Tibial nerve (tissue), 4 donors: ENCODE measurements at regions not wholly inside any gene's neighbourhood (a gene's known extent, or its start where the extent isn't known, plus 50 kb on each side); places are given as distances from the start of the nearest gene placed in this dataset.

Experiments used
- DNase-seq, 2 donors: peaks; one replicate each; pipeline ENCODE4 v3.0.0-alpha.2; 2019; ENCODE audit warnings: low spot score in 2 of 2
- H3K27ac ChIP-seq, 4 donors: fragments of 200-600 bp; sonication (generic) in 3 of 4; one replicate each; pipeline ENCODE4 v1.5.1; 2017 to 2019; ENCODE audit warnings: mild to moderate bottlenecking in 1 of 4
- H3K27me3 ChIP-seq, 2 donors: fragments of 200-600 bp; sonication (generic) in 1 of 2; one replicate each; pipeline versions ENCODE4 v1.5.1 to v1.6.0; 2017 to 2019
- H3K36me3 ChIP-seq, 3 donors: fragments of 200-600 bp; sonication (generic); one replicate each; pipeline ENCODE4 v1.5.1; 2018 to 2019
- H3K4me1 ChIP-seq, 4 donors: fragments of 200-600 bp; sonication (generic) in 3 of 4; one replicate each; pipeline ENCODE4 v1.5.1; 2017 to 2019
- H3K4me3 ChIP-seq, 4 donors: fragments of 200-600 bp; sonication (generic) in 3 of 4; one replicate each; pipeline ENCODE4 v1.5.1; 2017 to 2019; ENCODE audit warnings: mild to moderate bottlenecking in 1 of 4, moderate library complexity in 1 of 4
- H3K9me3 ChIP-seq, 4 donors: fragments of 200-600 bp; sonication (generic) in 3 of 4; one replicate each; pipeline ENCODE4 v1.5.1; 2017 to 2019
- EP300 ChIP-seq, 2 donors: sonication (generic); formaldehyde crosslinking; IDR thresholded peaks; one replicate each; pipeline ENCODE4 v1.6.1; 2017; ENCODE audit warnings: antibody characterized with exemption in 2 of 2, mild to moderate bottlenecking in 1 of 2
- POLR2A ChIP-seq, 2 donors: fragments of 450-650 bp; IDR thresholded peaks; one replicate each; pipeline ENCODE4 v1.6.1; 2017; ENCODE audit warnings: antibody characterized with exemption in 2 of 2, mild to moderate bottlenecking in 2 of 2, moderate library complexity in 2 of 2
- WGBS, 2 donors: methylation state at CpG; one replicate each; pipeline ENCODE4 v1.1.5; 2018; 5-methylcytosine and 5-hydroxymethylcytosine counted together
- TF ChIP-seq, protein P1 (sequence below), 5 experiments: fragments of 200-600 bp in 3 of 5; fragments of 450-650 bp in 2 of 5; sonication (generic) in 3 of 5; IDR thresholded peaks; one replicate each; pipeline ENCODE4 v1.5.1; 2016 to 2019; ENCODE audit warnings: antibody characterized with exemption in 5 of 5, mild to moderate bottlenecking in 3 of 5, moderate library complexity in 2 of 5

DNA sequence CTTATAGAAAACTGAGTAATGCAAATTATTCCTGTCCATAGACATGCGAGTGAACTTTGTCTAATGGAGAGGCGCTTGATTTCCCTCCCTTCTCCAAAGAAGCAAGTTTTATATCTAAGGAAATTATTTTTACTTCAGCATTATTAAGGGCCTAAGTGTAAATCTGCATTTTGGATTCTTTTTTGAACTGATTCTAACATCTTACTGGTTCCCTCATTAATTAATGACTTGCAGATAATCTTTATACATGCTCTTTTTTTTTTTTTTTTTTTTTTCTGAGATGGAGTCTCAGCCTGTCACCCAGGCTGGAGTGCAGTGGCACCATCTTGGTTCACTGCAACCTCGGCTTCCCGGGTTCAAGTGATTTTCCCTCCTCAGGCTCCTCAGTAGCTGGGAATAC lies 209.5 kb downstream of the TLE4 start:
- TF ChIP-seq EP300 (IDR thresholded peaks at IDR 0.05) (no peak), POLR2A (IDR thresholded peaks at IDR 0.05) (no peak)
- TF ChIP-seq, protein P1, sequence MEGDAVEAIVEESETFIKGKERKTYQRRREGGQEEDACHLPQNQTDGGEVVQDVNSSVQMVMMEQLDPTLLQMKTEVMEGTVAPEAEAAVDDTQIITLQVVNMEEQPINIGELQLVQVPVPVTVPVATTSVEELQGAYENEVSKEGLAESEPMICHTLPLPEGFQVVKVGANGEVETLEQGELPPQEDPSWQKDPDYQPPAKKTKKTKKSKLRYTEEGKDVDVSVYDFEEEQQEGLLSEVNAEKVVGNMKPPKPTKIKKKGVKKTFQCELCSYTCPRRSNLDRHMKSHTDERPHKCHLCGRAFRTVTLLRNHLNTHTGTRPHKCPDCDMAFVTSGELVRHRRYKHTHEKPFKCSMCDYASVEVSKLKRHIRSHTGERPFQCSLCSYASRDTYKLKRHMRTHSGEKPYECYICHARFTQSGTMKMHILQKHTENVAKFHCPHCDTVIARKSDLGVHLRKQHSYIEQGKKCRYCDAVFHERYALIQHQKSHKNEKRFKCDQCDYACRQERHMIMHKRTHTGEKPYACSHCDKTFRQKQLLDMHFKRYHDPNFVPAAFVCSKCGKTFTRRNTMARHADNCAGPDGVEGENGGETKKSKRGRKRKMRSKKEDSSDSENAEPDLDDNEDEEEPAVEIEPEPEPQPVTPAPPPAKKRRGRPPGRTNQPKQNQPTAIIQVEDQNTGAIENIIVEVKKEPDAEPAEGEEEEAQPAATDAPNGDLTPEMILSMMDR (IDR thresholded peaks at IDR 0.05): no peak
- DNase-seq: no peak
- Histone ChIP-seq H3K9me3 (no peaks in the 10 kb centered on the region), H3K27ac (no peak overlapping the region), H3K27me3 (no peaks in the 10 kb centered on the region), H3K4me1 (no peaks in the 10 kb centered on the region), H3K4me3 (no peak overlapping the region), H3K36me3 (no peaks in the 10 kb centered on the region)
- WGBS, 2 donors: 94 to 97% methylated on average over 4 of the region's 4 CpGs

DNA sequence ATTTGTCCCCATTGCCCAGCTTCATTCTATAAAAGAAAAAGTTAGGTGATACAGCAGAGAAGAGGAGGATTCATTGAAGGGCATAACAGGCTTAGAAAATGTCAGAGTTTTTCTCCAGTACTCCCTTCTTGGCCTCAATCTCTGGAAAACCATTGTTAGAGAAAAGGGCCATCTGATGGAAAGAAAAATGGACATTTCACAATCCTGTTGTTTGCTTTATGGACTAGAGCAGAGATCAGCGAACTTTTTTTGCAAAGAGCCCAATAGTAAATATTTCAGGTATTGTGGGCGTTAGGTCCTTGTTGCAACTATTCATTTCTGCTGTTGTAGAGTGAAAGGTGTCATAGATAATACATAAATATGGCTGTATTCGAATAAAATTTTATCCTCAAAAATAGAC lies 208.8 kb downstream of the TLE4 start:
- H3K27me3 ChIP-seq: no peaks in the 10 kb centered on the region
- no peaks in the 10 kb centered on the region for H3K9me3 ChIP-seq
- no peaks in the 10 kb centered on the region for H3K36me3 ChIP-seq
- H3K4me3 ChIP-seq: no peak overlapping the region
- no peak overlapping the region for H3K27ac ChIP-seq
- WGBS, 2 donors: 92 to 96% methylated on average over 3 of the region's 3 CpGs
- no peaks in the 10 kb centered on the region for H3K4me1 ChIP-seq
- no peak for DNase-seq
- TF ChIP-seq, protein P1 (IDR thresholded peaks at IDR 0.05): no peak
- TF ChIP-seq POLR2A (IDR thresholded peaks at IDR 0.05) (no peak), EP300 (IDR thresholded peaks at IDR 0.05) (no peak)

DNA sequence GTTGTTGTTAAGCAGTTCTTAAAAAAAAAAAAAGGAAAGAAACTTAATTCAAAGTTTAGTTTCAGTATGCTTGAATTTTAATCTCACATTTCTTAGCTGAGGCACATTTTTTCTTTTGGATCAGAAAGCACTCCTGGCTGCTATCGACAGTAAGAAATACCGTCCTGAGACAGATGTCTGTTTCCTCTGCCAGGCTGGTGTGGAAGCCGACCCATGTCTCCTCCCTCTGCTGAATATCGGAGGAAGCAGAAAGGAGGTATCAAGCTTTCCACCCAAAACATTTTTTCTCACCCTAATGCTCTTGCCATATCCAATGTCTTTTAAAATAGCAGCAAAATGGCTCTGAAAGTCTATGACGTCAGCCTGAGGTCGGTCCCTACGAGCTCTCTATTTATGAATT lies 208.1 kb downstream of the TLE4 start:
- Histone ChIP-seq H3K9me3 (no peaks in the 10 kb centered on the region), H3K27me3 (no peaks in the 10 kb centered on the region), H3K4me1 (no peaks in the 10 kb centered on the region), H3K36me3 (no peaks in the 10 kb centered on the region), H3K27ac (no peak overlapping the region), H3K4me3 (no peak overlapping the region)
- DNase-seq: no peak
- TF ChIP-seq POLR2A (IDR thresholded peaks at IDR 0.05) (no peak), EP300 (IDR thresholded peaks at IDR 0.05) (no peak)
- TF ChIP-seq, protein P1 (IDR thresholded peaks at IDR 0.05): no peak
- WGBS, 2 donors: 72 to 80% methylated on average over 7 of the region's 7 CpGs

DNA sequence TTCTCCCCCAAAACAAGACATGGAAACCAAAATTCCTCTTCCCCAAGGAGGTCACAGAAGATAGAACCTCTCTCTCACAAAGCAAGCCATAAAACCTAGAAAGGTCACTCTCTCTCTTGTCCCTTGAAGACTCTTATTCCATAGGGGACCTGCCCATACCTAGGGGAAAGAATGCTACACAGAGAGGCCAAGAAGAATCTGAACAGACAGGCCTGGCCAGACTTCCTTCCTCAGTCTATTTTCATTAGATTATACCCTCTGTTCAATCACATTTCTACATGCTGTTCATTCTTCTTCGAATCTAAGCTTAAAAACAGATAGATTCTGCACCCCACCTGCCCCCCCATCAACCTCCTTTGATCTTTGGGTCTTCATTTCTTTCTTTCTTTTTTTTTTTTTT lies 206.8 kb downstream of the TLE4 start:
- DNase-seq: no peak
- no peaks in the 10 kb centered on the region for H3K36me3 ChIP-seq
- no peak overlapping the region for H3K4me3 ChIP-seq
- no peaks in the 10 kb centered on the region for H3K9me3 ChIP-seq
- TF ChIP-seq, protein P1 (IDR thresholded peaks at IDR 0.05): no peak
- TF ChIP-seq EP300 (IDR thresholded peaks at IDR 0.05) (no peak), POLR2A (IDR thresholded peaks at IDR 0.05) (no peak)
- no peaks in the 10 kb centered on the region for H3K27me3 ChIP-seq
- no peaks in the 10 kb centered on the region for H3K4me1 ChIP-seq
- H3K27ac ChIP-seq: no peak overlapping the region
- WGBS, 2 donors: 38 to 94% methylated on average over 1 of the region's 1 CpG

DNA sequence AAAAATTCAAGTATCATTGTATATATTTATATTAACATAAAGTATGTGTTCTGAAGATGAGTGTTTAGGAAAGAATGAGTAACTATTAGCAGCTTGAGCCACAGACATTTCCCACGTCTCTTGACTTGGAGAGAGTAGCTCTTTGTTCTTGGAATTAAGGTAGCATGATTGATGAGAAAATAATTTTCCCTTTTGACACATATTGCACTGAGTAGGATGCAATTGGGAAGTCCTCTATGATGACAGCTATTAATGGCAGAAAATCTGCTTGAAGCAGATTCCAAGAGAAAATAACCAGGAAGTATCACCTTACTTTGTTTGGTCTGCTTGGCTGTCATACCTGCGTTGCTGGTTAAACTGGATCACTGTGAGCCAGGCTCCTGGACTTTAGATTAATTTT lies 204.8 kb downstream of the TLE4 start:
- Histone ChIP-seq H3K4me1 (no peaks in the 10 kb centered on the region), H3K4me3 (no peak overlapping the region), H3K36me3 (no peaks in the 10 kb centered on the region), H3K27ac (no peak overlapping the region), H3K9me3 (no peaks in the 10 kb centered on the region), H3K27me3 (no peaks in the 10 kb centered on the region)
- 71 to 84% methylated on average over 2 of the region's 2 CpGs for WGBS, 2 donors
- TF ChIP-seq POLR2A (IDR thresholded peaks at IDR 0.05): no peak
- TF ChIP-seq EP300 (IDR thresholded peaks at IDR 0.05): no peak
- TF ChIP-seq, protein P1 (IDR thresholded peaks at IDR 0.05): no peak
- no peak for DNase-seq
